Gastrocnemius medialis (tissue), 4 donors: ENCODE measurements at regions not wholly inside any gene's neighbourhood (a gene's known extent, or its start where the extent isn't known, plus 50 kb on each side); places are given as distances from the start of the nearest gene placed in this dataset.

Source experiments
- ATAC-seq, 2 donors: fragments of 150-250 bp; one replicate each; pipeline ENCODE4 v1.9.1; 2016
- DNase-seq, 2 donors: peaks; one replicate each; pipeline ENCODE4 v3.0.0-alpha.2; 2019
- H3K27ac ChIP-seq, 4 donors: fragments of 200-600 bp; sonication (generic); 1 replicate in 1 of 4; 2 replicates in 3 of 4; pipeline ENCODE4 v1.5.1; 2016 to 2018; ENCODE audit warnings: mild to moderate bottlenecking in 2 of 4, moderate library complexity in 1 of 4
- H3K27me3 ChIP-seq, 3 donors: fragments of 200-600 bp; sonication (generic) in 2 of 3; 1 replicate in 1 of 3; 2 replicates in 2 of 3; pipeline versions ENCODE4 v1.5.1 to v1.6.0; 2016 to 2019; ENCODE audit warnings: mild to moderate bottlenecking in 1 of 3, moderate library complexity in 1 of 3
- H3K36me3 ChIP-seq, 2 donors: fragments of 200-600 bp; sonication (generic) in 1 of 2; one replicate each; pipeline ENCODE4 v1.5.1; 2017 to 2018
- H3K4me1 ChIP-seq, 2 donors: fragments of 200-600 bp; sonication (generic) in 1 of 2; one replicate each; pipeline ENCODE4 v1.5.1; 2016 to 2017; ENCODE audit warnings: mild to moderate bottlenecking in 2 of 2
- H3K4me3 ChIP-seq, 4 donors: fragments of 200-600 bp; sonication (generic) in 3 of 4; 1 replicate in 1 of 4; 2 replicates in 3 of 4; pipeline ENCODE4 v1.5.1; 2016 to 2019; ENCODE audit warnings: mild to moderate bottlenecking in 2 of 4
- H3K9me3 ChIP-seq, 3 donors: fragments of 200-600 bp; sonication (generic) in 2 of 3; 1 replicate in 1 of 3; 2 replicates in 2 of 3; pipeline ENCODE4 v1.5.1; 2016 to 2019
- CTCF ChIP-seq, 5 experiments: fragments of 450-650 bp in 3 of 5; fragments of 200-600 bp in 2 of 5; sonication (generic) in 2 of 5; IDR thresholded peaks in 4 of 5; conservative IDR thresholded peaks in 1 of 5; 1 replicate in 4 of 5; 2 replicates in 1 of 5; pipeline ENCODE4 v1.5.1; 2016 to 2019; ENCODE audit warnings: antibody characterized with exemption in 5 of 5, mild to moderate bottlenecking in 3 of 5, moderate library complexity in 3 of 5
- POLR2A ChIP-seq, 2 donors: fragments of 450-650 bp; IDR thresholded peaks; one replicate each; pipeline ENCODE4 v1.6.1; 2017; ENCODE audit warnings: antibody characterized with exemption in 2 of 2, mild to moderate bottlenecking in 2 of 2, moderate library complexity in 2 of 2
- in situ Hi-C, 4 donors: fragments of 200-750 bp; cut with MboI; loops; one replicate each; pipeline versions ENCODE4 v1.15.0 to v1.8.0; 2017; ENCODE audit warnings: low sequenced_read_pairs in 4 of 4
- intact Hi-C: fragments of 100-400 bp; cut with DNase I; formaldehyde crosslinking; loops from one replicate; pipeline ENCODE4 v1.15.1; 2023; ENCODE audit warnings: low total_unique reads

DNA sequence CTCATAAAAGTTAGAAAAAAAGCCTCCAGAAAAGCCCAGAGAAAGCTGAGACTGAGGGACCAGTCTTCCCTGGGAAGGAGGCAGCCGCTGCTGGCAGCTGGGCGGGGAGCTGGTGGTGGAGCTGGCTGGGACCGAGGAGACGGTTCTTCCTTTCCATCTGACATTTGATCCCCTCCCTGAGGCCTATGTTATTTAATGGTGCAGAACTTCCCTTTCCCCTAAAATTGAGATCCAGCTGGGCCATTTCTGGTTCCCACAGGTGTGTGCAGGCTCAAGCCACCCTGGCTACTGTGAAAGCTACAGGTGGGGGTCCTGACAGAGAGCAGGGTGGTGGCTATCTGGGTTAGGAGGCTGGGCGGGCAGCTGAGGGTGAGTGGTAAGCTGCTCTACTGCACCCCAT is 81.5 kb upstream of the FZD7 start:
- intact Hi-C loops = loop anchor here (5.0 kb wide), 1 partner anchor 80 kb away; no protein-coding TSS in a partner anchor
- no peak overlapping the region for H3K27ac ChIP-seq
- peaks cover 10 to 36% of the 10 kb centered on the region in 2 donors for H3K4me1 ChIP-seq
- peak; percentile 23 to 36 for ATAC-seq
- in situ Hi-C loops = no loop called here
- no peaks in the 10 kb centered on the region for H3K9me3 ChIP-seq
- no peak for DNase-seq
- H3K27me3 ChIP-seq = no peaks in the 10 kb centered on the region
- H3K4me3 ChIP-seq = no peak overlapping the region
- H3K36me3 ChIP-seq = no peaks in the 10 kb centered on the region
- TF ChIP-seq POLR2A (IDR thresholded peaks at IDR 0.05) = no peak

GRCh38 chr2:201953396-201953795 is 80.3 kb upstream of the FZD7 start:
- TF ChIP-seq POLR2A (IDR thresholded peaks at IDR 0.05) (no peak), CTCF (IDR thresholded peaks at IDR 0.05 in 4 of 5, conservative IDR thresholded peaks at IDR 0.05 in 1 of 5) (no peak)
- ATAC-seq (peak in 1 of 2 donors; percentile 62), DNase-seq (peak in 1 of 2 donors; percentile 18)
- Histone ChIP-seq H3K4me1 (peaks cover 10 to 36% of the 10 kb centered on the region in 2 donors), H3K36me3 (no peaks in the 10 kb centered on the region), H3K4me3 (no peak overlapping the region), H3K27ac (no peak overlapping the region), H3K9me3 (no peaks in the 10 kb centered on the region), H3K27me3 (no peaks in the 10 kb centered on the region)
- intact Hi-C loops = loop anchor here (5.0 kb wide), 1 partner anchor 81 kb away; no protein-coding TSS in a partner anchor
- in situ Hi-C loops = no loop called here

- Histone ChIP-seq H3K27me3 (no peaks in the 10 kb centered on the region), H3K9me3 (no peaks in the 10 kb centered on the region), H3K4me3 (no peak overlapping the region), H3K27ac (peak overlapping the region in 1 of 4 donors; percentile 8), H3K36me3 (no peaks in the 10 kb centered on the region), H3K4me1 (peaks cover 10 to 36% of the 10 kb centered on the region in 2 donors)
- peak in 1 of 2 donors; percentile 21 for ATAC-seq
- in situ Hi-C loops (no loop called here), intact Hi-C loops (loop anchor here (5.0 kb wide), 1 partner anchor 82 kb away; no protein-coding TSS in a partner anchor)
- no peak for TF ChIP-seq CTCF (IDR thresholded peaks at IDR 0.05 in 4 of 5, conservative IDR thresholded peaks at IDR 0.05 in 1 of 5)
- TF ChIP-seq POLR2A (IDR thresholded peaks at IDR 0.05) = no peak
- DNase-seq = no peak
These were observed 79.8 kb upstream of the FZD7 start for GRCh38 chr2:201953880-201954279.

GRCh38 chr2:201955231-201955630 is 78.4 kb upstream of the FZD7 start:
- no peak overlapping the region for H3K4me3 ChIP-seq
- no peaks in the 10 kb centered on the region for H3K27me3 ChIP-seq
- in situ Hi-C loops (no loop called here), intact Hi-C loops (no loop called here)
- DNase-seq (no peak), ATAC-seq (no peak)
- no peaks in the 10 kb centered on the region for H3K9me3 ChIP-seq
- peak overlapping the region; percentile 9 to 59 (median 24) for H3K27ac ChIP-seq
- peaks cover 10 to 36% of the 10 kb centered on the region in 2 donors for H3K4me1 ChIP-seq
- H3K36me3 ChIP-seq = no peaks in the 10 kb centered on the region
- TF ChIP-seq POLR2A (IDR thresholded peaks at IDR 0.05) (no peak), CTCF (IDR thresholded peaks at IDR 0.05 in 4 of 5, conservative IDR thresholded peaks at IDR 0.05 in 1 of 5) (no peak)

DNA sequence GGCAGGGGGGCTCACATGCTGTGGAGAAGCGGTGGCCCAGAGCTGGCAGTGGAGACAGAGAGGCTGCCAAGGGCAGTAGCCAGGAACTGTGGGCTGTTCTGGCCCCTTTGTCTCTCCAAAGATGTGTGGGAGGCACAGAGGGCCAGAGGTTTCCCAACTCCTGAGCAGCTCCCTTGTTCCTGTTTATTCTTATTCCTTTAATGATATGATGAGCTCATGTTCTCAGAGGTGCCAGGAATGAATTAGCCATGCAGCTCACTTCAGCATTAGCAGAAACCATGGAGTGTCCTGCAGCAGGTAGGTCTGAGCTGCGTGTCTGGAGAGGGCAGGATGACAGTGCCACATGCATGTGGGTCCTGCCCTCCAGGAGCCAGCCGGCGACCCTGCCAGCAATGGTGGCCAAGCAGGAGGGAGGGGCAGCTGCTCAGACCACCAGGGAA is 77.9 kb upstream of the FZD7 start:
- peak in 1 of 2 donors; percentile 25 for DNase-seq
- Histone ChIP-seq H3K27me3 (no peaks in the 10 kb centered on the region), H3K4me3 (no peak overlapping the region), H3K27ac (peak overlapping the region; percentile 9 to 59 (median 24)), H3K4me1 (peaks cover 10 to 36% of the 10 kb centered on the region in 2 donors), H3K9me3 (no peaks in the 10 kb centered on the region), H3K36me3 (no peaks in the 10 kb centered on the region)
- in situ Hi-C loops (no loop called here), intact Hi-C loops (no loop called here)
- TF ChIP-seq CTCF (IDR thresholded peaks at IDR 0.05 in 4 of 5, conservative IDR thresholded peaks at IDR 0.05 in 1 of 5) = no peak
- no peak for TF ChIP-seq POLR2A (IDR thresholded peaks at IDR 0.05)
- peak; percentile 51 to 72 for ATAC-seq
